Fibroblast of lung (primary cell): ENCODE measurements at regions not wholly inside any gene's neighbourhood (a gene's known extent, or its start where the extent isn't known, plus 50 kb on each side); places are given as distances from the start of the nearest gene placed in this dataset.
A peak's percentile ranks its signal among the peaks of the same experiment; 100 is the strongest.

Experiments used
- DNase-seq, 2 donors: peaks; one replicate each; pipeline versions ENCODE4 v3.0.0 to v3.0.0-alpha.2; 2010; ENCODE audit warnings: low read depth in 2 of 2
- H2AFZ ChIP-seq: 2 replicates; pipeline ENCODE4 v1.5.1; 2012; ENCODE audit warnings: low read length, control low read depth, inconsistent platforms
- H3K27ac ChIP-seq: 2 replicates; pipeline ENCODE4 v1.5.1; 2011; ENCODE audit warnings: low read length, control low read depth; ENCODE audit not compliant: insufficient read depth
- H3K27me3 ChIP-seq: 2 replicates; pipeline ENCODE4 v1.5.1; 2011; ENCODE audit warnings: mild to moderate bottlenecking, low read length; ENCODE audit not compliant: control insufficient read depth, insufficient read depth
- H3K36me3 ChIP-seq: 2 replicates; pipeline ENCODE4 v1.5.1; 2011; ENCODE audit warnings: low read length; ENCODE audit not compliant: control insufficient read depth, insufficient read depth
- H3K4me1 ChIP-seq: 2 replicates; pipeline ENCODE4 v1.5.1; 2011; ENCODE audit warnings: low read length; ENCODE audit not compliant: control insufficient read depth, insufficient read depth; ENCODE audit errors: extremely low read depth
- H3K4me2 ChIP-seq: 2 replicates; pipeline ENCODE4 v1.5.1; 2011; ENCODE audit warnings: low read length, control low read depth; ENCODE audit not compliant: insufficient read depth; ENCODE audit errors: extremely low read depth
- H3K4me3 ChIP-seq, 4 experiments: fragments of 200-600 bp in 1 of 4; sonication (generic) in 1 of 4; replicated peaks in 1 of 4; 2 replicates each; pipeline ENCODE4 v1.5.1; 2011 to 2016; ENCODE audit warnings: low read length in 4 of 4, low read depth in 3 of 4, mild to moderate bottlenecking in 3 of 4, control low read depth in 2 of 4, inconsistent platforms in 1 of 4, mixed read lengths in 1 of 4; ENCODE audit not compliant: insufficient read depth in 1 of 4; ENCODE audit errors: control extremely low read depth in 1 of 4
- H3K79me2 ChIP-seq: 2 replicates; pipeline ENCODE4 v1.5.1; 2012; ENCODE audit warnings: mild to moderate bottlenecking, low read length, inconsistent platforms; ENCODE audit not compliant: control insufficient read depth, insufficient read depth
- H3K9ac ChIP-seq: 2 replicates; pipeline ENCODE4 v1.5.1; 2011; ENCODE audit warnings: mild to moderate bottlenecking, low read length, control low read depth; ENCODE audit not compliant: insufficient read depth
- H3K9me3 ChIP-seq: 2 replicates; pipeline ENCODE4 v1.5.1; 2012; ENCODE audit warnings: low read depth, low read length; ENCODE audit not compliant: control insufficient read depth, insufficient read depth
- H4K20me1 ChIP-seq: 2 replicates; pipeline ENCODE4 v1.5.1; 2011; ENCODE audit warnings: low read length; ENCODE audit not compliant: control insufficient read depth, insufficient read depth; ENCODE audit errors: extremely low read depth
- CTCF ChIP-seq, 2 donors: IDR thresholded peaks in 1 of 2; conservative IDR thresholded peaks in 1 of 2; 1 replicate in 1 of 2; 2 replicates in 1 of 2; pipeline ENCODE4 v1.5.1; 2011 to 2012; ENCODE audit warnings: low read length in 2 of 2, control low read depth in 1 of 2, inconsistent platforms in 1 of 2, low read depth in 1 of 2, mild to moderate bottlenecking in 1 of 2
- EZH2 ChIP-seq: IDR thresholded peaks from 2 replicates; pipeline ENCODE4 v1.5.1; 2012; ENCODE audit warnings: low read length, control low read depth, mild to moderate bottlenecking; ENCODE audit errors: missing control alignments

GRCh38 chr3:154936196-154936595, 143.9 kb upstream of the MME start:
- H4K20me1 ChIP-seq = no peaks in the 10 kb centered on the region
- no peaks in the 10 kb centered on the region for H3K79me2 ChIP-seq
- no peak overlapping the region for H3K9ac ChIP-seq
- TF ChIP-seq EZH2 = no peak
- no peak for TF ChIP-seq CTCF (conservative IDR thresholded peaks at IDR 0.05 in 1 of 2, IDR thresholded peaks at IDR 0.05 in 1 of 2; ENCODE audit: low read depth in 1 of 2, low read length in 2 of 2)
- no peaks in the 10 kb centered on the region for H3K27me3 ChIP-seq
- H2AFZ ChIP-seq = peak overlapping the region; percentile 5
- no peaks in the 10 kb centered on the region for H3K4me1 ChIP-seq
- H3K9me3 ChIP-seq = no peaks in the 10 kb centered on the region
- DNase-seq = no peak
- H3K4me2 ChIP-seq = no peak overlapping the region
- H3K4me3 ChIP-seq = no peak overlapping the region
- no peaks in the 10 kb centered on the region for H3K36me3 ChIP-seq
- no peak overlapping the region for H3K27ac ChIP-seq

GRCh38 chr3:154933581-154933980, 146.5 kb upstream of the MME start:
- no peak overlapping the region for H3K9ac ChIP-seq
- no peak overlapping the region for H3K27ac ChIP-seq
- H3K36me3 ChIP-seq = no peaks in the 10 kb centered on the region
- no peaks in the 10 kb centered on the region for H3K79me2 ChIP-seq
- H3K4me1 ChIP-seq = no peaks in the 10 kb centered on the region
- no peaks in the 10 kb centered on the region for H3K27me3 ChIP-seq
- no peaks in the 10 kb centered on the region for H4K20me1 ChIP-seq
- H3K4me2 ChIP-seq = no peak overlapping the region
- no peak for TF ChIP-seq EZH2
- no peak for TF ChIP-seq CTCF (conservative IDR thresholded peaks at IDR 0.05 in 1 of 2, IDR thresholded peaks at IDR 0.05 in 1 of 2; ENCODE audit: low read depth in 1 of 2, low read length in 2 of 2)
- H3K4me3 ChIP-seq = no peak overlapping the region
- DNase-seq = no peak
- no peaks in the 10 kb centered on the region for H3K9me3 ChIP-seq
- no peak overlapping the region for H2AFZ ChIP-seq

GRCh38 chr3:154932633-154933032, 147.5 kb upstream of the MME start:
- H3K9me3 ChIP-seq = no peaks in the 10 kb centered on the region
- no peaks in the 10 kb centered on the region for H3K36me3 ChIP-seq
- H3K4me1 ChIP-seq = no peaks in the 10 kb centered on the region
- H3K9ac ChIP-seq = no peak overlapping the region
- DNase-seq = no peak
- TF ChIP-seq EZH2 (no peak), CTCF (conservative IDR thresholded peaks at IDR 0.05 in 1 of 2, IDR thresholded peaks at IDR 0.05 in 1 of 2; ENCODE audit: low read depth in 1 of 2, low read length in 2 of 2) (no peak)
- no peaks in the 10 kb centered on the region for H3K79me2 ChIP-seq
- no peak overlapping the region for H3K27ac ChIP-seq
- H2AFZ ChIP-seq = no peak overlapping the region
- no peaks in the 10 kb centered on the region for H3K27me3 ChIP-seq
- H4K20me1 ChIP-seq = no peaks in the 10 kb centered on the region
- no peak overlapping the region for H3K4me3 ChIP-seq
- H3K4me2 ChIP-seq = no peak overlapping the region
